Stomach (tissue), 4 donors: ENCODE measurements at regions not wholly inside any gene's neighbourhood (a gene's known extent, or its start where the extent isn't known, plus 50 kb on each side); places are given as distances from the start of the nearest gene placed in this dataset.

Experiments
- EP300 ChIP-seq: sonication (generic); formaldehyde crosslinking; IDR thresholded peaks from one replicate; pipeline ENCODE4 v1.6.1; 2017; ENCODE audit warnings: antibody characterized with exemption
- POLR2A ChIP-seq, 4 donors: fragments of 450-650 bp; IDR thresholded peaks; one replicate each; pipeline ENCODE4 v1.6.1; 2016; ENCODE audit warnings: antibody characterized with exemption in 4 of 4, control low read depth in 2 of 4, mild to moderate bottlenecking in 1 of 4, moderate library complexity in 1 of 4
- TF ChIP-seq, protein P1 (sequence below), 7 experiments: fragments of 450-650 bp in 4 of 7; fragments of 200-600 bp in 3 of 7; sonication (generic) in 3 of 7; IDR thresholded peaks; one replicate each; pipeline ENCODE4 v1.5.1; 2016 to 2019; ENCODE audit warnings: antibody characterized with exemption in 7 of 7, control low read depth in 2 of 7, mild to moderate bottlenecking in 1 of 7

DNA sequence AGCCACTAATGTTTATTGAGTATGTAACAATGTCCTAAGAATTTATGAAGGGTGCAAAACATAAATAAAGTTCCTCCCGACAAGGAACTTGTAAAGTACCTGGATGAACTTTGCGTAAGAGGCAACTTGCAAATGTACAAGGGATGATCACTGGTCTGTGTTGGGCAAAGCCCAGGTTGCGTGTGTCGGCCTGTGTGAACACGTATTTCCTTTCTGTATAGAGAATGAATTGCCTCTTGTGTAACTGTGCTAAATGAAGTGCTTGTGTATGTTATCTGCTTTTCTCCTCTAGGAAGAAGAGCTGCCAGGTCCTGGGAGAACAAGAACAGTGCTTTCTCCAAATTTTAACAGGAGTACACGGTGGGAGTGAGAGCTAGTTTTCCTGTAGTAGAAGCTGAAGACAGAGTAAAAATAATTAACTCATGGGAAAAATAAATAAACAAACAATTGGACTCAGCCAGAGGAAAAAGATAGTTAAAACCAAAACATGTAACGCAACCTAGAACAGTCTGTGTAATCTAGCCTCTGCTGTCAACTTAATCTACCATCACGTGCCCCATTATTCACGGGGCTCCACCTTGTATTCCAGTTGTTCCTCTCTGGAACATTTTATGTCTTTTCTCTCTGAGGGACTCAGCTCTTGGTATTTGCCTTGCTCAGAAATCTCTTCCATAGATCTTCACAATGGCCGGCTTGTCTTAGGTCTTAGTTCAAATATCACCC, 83.7 kb upstream of the RASGRP1 start:
- TF ChIP-seq, protein P1, sequence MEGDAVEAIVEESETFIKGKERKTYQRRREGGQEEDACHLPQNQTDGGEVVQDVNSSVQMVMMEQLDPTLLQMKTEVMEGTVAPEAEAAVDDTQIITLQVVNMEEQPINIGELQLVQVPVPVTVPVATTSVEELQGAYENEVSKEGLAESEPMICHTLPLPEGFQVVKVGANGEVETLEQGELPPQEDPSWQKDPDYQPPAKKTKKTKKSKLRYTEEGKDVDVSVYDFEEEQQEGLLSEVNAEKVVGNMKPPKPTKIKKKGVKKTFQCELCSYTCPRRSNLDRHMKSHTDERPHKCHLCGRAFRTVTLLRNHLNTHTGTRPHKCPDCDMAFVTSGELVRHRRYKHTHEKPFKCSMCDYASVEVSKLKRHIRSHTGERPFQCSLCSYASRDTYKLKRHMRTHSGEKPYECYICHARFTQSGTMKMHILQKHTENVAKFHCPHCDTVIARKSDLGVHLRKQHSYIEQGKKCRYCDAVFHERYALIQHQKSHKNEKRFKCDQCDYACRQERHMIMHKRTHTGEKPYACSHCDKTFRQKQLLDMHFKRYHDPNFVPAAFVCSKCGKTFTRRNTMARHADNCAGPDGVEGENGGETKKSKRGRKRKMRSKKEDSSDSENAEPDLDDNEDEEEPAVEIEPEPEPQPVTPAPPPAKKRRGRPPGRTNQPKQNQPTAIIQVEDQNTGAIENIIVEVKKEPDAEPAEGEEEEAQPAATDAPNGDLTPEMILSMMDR (IDR thresholded peaks at IDR 0.05): no peak
- TF ChIP-seq POLR2A (IDR thresholded peaks at IDR 0.05): no peak
- no peak for TF ChIP-seq EP300
